Adrenal gland (tissue), 9 donors: ENCODE measurements at regions not wholly inside any gene's neighbourhood (a gene's known extent, or its start where the extent isn't known, plus 50 kb on each side); places are given as distances from the start of the nearest gene placed in this dataset.

Experiments used
- DNase-seq, 7 donors: peaks; one replicate each; pipeline ENCODE4 v3.0.0-alpha.2; 2019 to 2020
- H3K27ac ChIP-seq, 5 donors: fragments of 200-600 bp; sonication (generic) in 4 of 5; 1 replicate in 3 of 5; 2 replicates in 2 of 5; pipeline versions ENCODE4 v1.5.1 to v1.8.0; 2016 to 2020; ENCODE audit warnings: mild to moderate bottlenecking in 1 of 5
- H3K27me3 ChIP-seq: fragments of 200-600 bp; 2 replicates; pipeline ENCODE4 v1.8.0; 2021
- H3K36me3 ChIP-seq, 2 donors: fragments of 200-600 bp; replicated peaks in 1 of 2; 1 replicate in 1 of 2; 2 replicates in 1 of 2; pipeline versions ENCODE4 v1.5.1 to v1.8.0; 2018 to 2022
- H3K4me1 ChIP-seq, 2 donors: fragments of 200-600 bp; replicated peaks in 1 of 2; 1 replicate in 1 of 2; 2 replicates in 1 of 2; pipeline versions ENCODE4 v1.5.1 to v1.8.0; 2018 to 2021
- H3K4me3 ChIP-seq, 4 donors: fragments of 200-600 bp; sonication (generic) in 3 of 4; one replicate each; pipeline ENCODE4 v1.5.1; 2016 to 2018
- H3K9me3 ChIP-seq, 3 donors: fragments of 200-600 bp; sonication (generic) in 1 of 3; replicated peaks in 1 of 3; 1 replicate in 2 of 3; 2 replicates in 1 of 3; pipeline versions ENCODE4 v1.5.1 to v1.8.0; 2016 to 2021
- CTCF ChIP-seq, 6 experiments: fragments of 450-650 bp in 4 of 6; fragments of 200-600 bp in 2 of 6; sonication (generic) in 1 of 6; IDR thresholded peaks; 1 replicate in 5 of 6; 2 replicates in 1 of 6; pipeline versions ENCODE4 v1.5.1 to v1.8.0; 2016 to 2021; ENCODE audit warnings: antibody characterized with exemption in 6 of 6, mild to moderate bottlenecking in 2 of 6, moderate library complexity in 1 of 6
- POLR2A ChIP-seq, 2 donors: fragments of 450-650 bp; IDR thresholded peaks; one replicate each; pipeline ENCODE4 v1.6.1; 2017; ENCODE audit warnings: antibody characterized with exemption in 2 of 2, mild to moderate bottlenecking in 2 of 2, moderate library complexity in 1 of 2
- WGBS, 4 donors: extraction: QIAGEN DNeasy Blood & Tissue Kit in 2 of 4; methylation state at CpG; one replicate each; pipeline versions ENCODE4 v1.1.5 to v1.1.7; 2013 to 2017; 5-methylcytosine and 5-hydroxymethylcytosine counted together
- intact Hi-C, 2 donors: fragments of 100-400 bp; cut with DNase I; formaldehyde crosslinking; loops; one replicate each; pipeline versions ENCODE4 v1.14.1 to v1.15.0; 2022 to 2023
- donor health status: healthy with polysubstance abuse.
- donor health status: Bipolar disorder and iron deficiency.
- donor health status: DM: yes; HTN: yes; CAD: no.
- donor health status: DM: no; HTN: no; CAD: no.
- donor health status: DM: no; HTN: no; CAD: no.

- Histone ChIP-seq H3K27me3 (no peaks in the 10 kb centered on the region), H3K4me3 (no peak overlapping the region), H3K9me3 (no peaks in the 10 kb centered on the region), H3K4me1 (peaks cover 0 to 4% of the 10 kb centered on the region in 2 donors), H3K36me3 (no peaks in the 10 kb centered on the region), H3K27ac (no peak overlapping the region)
- TF ChIP-seq CTCF (IDR thresholded peaks at IDR 0.05) (no peak), POLR2A (IDR thresholded peaks at IDR 0.05) (no peak)
- WGBS, 4 donors: 40 to 65% (median 53%) methylated on average over 2 of the region's 2 CpGs
- no peak for DNase-seq
- intact Hi-C loops: no loop called here
Observed at GRCh38 chr6:87941556-87942358, 105.9 kb upstream of the SPACA1 start.

GRCh38 chr6:87939776-87940175 is 107.9 kb upstream of the SPACA1 start:
- DNase-seq: no peak
- WGBS, 4 donors: 78 to 91% (median 86%) methylated on average over 1 of the region's 1 CpG
- H3K4me1 ChIP-seq: peaks cover 0 to 4% of the 10 kb centered on the region in 2 donors
- TF ChIP-seq POLR2A (IDR thresholded peaks at IDR 0.05) (no peak), CTCF (IDR thresholded peaks at IDR 0.05) (no peak)
- no peaks in the 10 kb centered on the region for H3K36me3 ChIP-seq
- no peaks in the 10 kb centered on the region for H3K9me3 ChIP-seq
- H3K27me3 ChIP-seq: no peaks in the 10 kb centered on the region
- H3K27ac ChIP-seq: no peak overlapping the region
- no peak overlapping the region for H3K4me3 ChIP-seq
- intact Hi-C loops: no loop called here

- Histone ChIP-seq H3K4me3 (no peak overlapping the region), H3K4me1 (peaks cover 0 to 4% of the 10 kb centered on the region in 2 donors), H3K9me3 (no peaks in the 10 kb centered on the region), H3K27me3 (no peaks in the 10 kb centered on the region), H3K27ac (no peak overlapping the region), H3K36me3 (no peaks in the 10 kb centered on the region)
- DNase-seq: no peak
- 95 to 97% (median 96%) methylated on average over 4 of the region's 4 CpGs for WGBS, 4 donors
- no peak for TF ChIP-seq CTCF (IDR thresholded peaks at IDR 0.05)
- no peak for TF ChIP-seq POLR2A (IDR thresholded peaks at IDR 0.05)
- intact Hi-C loops: no loop called here
Observed at GRCh38 chr6:87938287-87938686, 109.4 kb upstream of the SPACA1 start.

- TF ChIP-seq CTCF (IDR thresholded peaks at IDR 0.05) (no peak), POLR2A (IDR thresholded peaks at IDR 0.05) (no peak)
- H3K27ac ChIP-seq: no peak overlapping the region
- intact Hi-C loops: no loop called here
- no peaks in the 10 kb centered on the region for H3K27me3 ChIP-seq
- H3K4me1 ChIP-seq: no peaks in the 10 kb centered on the region
- 89 to 92% (median 92%) methylated on average over 6 to 9 of the region's 9 CpGs for WGBS, 4 donors
- no peaks in the 10 kb centered on the region for H3K9me3 ChIP-seq
- H3K4me3 ChIP-seq: no peak overlapping the region
- no peaks in the 10 kb centered on the region for H3K36me3 ChIP-seq
- DNase-seq: no peak
Observed at GRCh38 chr6:87936065-87936464, 111.6 kb upstream of the SPACA1 start.
